Activated B cell treated with CpG ODN at 0.5 μM for 24 hours (primary cell): ENCODE measurements at regions not wholly inside any gene's neighbourhood (a gene's known extent, or its start where the extent isn't known, plus 50 kb on each side); places are given as distances from the start of the nearest gene placed in this dataset.

Experiments used
- ATAC-seq: fragments of 200-7000 bp; cut with Tn5 transposase; one replicate; pipeline ENCODE4 v1.10.0; 2021; ENCODE audit warnings: low read depth, mild to moderate bottlenecking, moderate library complexity
- CTCF ChIA-PET: fragments of 350-600 bp; sonication (Branson Sonifier 250); formaldehyde crosslinking; loops from one replicate; lab custom pipeline; 2021; ENCODE audit warnings: antibody characterized with exemption; lab: Charles Lee
- POLR2A ChIA-PET: fragments of 350-600 bp; sonication (Branson Sonifier 250); formaldehyde crosslinking; loops from one replicate; lab custom pipeline; 2021; ENCODE audit warnings: antibody characterized with exemption; lab: Charles Lee
- DNase-seq: peaks from one replicate; pipeline ENCODE4 v3.0.0; 2022
- H3K27ac Mint-ChIP-seq: one replicate; pipeline ENCODE4 v1.8.0; 2020; ENCODE audit warnings: mixed read lengths
- H3K27me3 Mint-ChIP-seq: one replicate; pipeline ENCODE4 v1.8.0; 2021; ENCODE audit warnings: mixed read lengths
- H3K36me3 Mint-ChIP-seq: one replicate; pipeline ENCODE4 v1.8.0; 2021; ENCODE audit warnings: low read depth, mixed read lengths
- H3K4me1 Mint-ChIP-seq: one replicate; pipeline ENCODE4 v1.8.0; 2021; ENCODE audit warnings: mixed read lengths
- H3K4me3 Mint-ChIP-seq: one replicate; pipeline ENCODE4 v1.8.0; 2020; ENCODE audit warnings: mild to moderate bottlenecking, mixed read lengths
- H3K9me3 Mint-ChIP-seq: one replicate; pipeline ENCODE4 v1.8.0; 2020; ENCODE audit warnings: mixed read lengths
- intact Hi-C: fragments of 100-400 bp; cut with micrococcal nuclease; formaldehyde crosslinking; loops from one replicate; pipeline ENCODE4 v1.15.1; 2024
- TF ChIP-seq, protein P1 (sequence below): fragments of 200-600 bp; IDR thresholded peaks from one replicate; pipeline ENCODE4 v1.8.0; 2022; ENCODE audit warnings: antibody characterized with exemption, mild to moderate bottlenecking

DNA sequence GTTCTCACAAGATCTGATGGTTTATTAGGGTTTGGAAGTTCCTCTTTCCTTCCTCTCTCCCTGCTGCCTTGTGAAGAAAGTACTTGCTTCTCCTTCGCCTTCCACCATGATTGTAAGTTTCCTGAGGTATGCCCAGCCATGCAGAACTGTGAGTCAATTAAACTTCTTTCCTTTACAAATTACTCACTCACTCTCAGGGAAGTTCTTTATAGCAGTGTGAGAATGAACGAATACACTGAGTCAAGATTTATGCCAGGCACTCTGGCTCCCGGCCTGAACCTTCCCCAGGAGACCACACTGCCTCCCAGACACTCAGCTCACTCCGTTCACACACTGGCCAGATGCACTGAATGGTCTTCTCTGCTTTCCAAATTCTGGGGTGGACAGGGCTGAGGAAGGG, 308.3 kb upstream of the AJAP1 start:
- H3K27ac Mint-ChIP-seq, result no peak overlapping the region
- DNase-seq (no peak), ATAC-seq (no peak)
- intact Hi-C loops, result no loop called here
- ChIA-PET POLR2A (no interaction called here), CTCF (no interaction called here)
- H3K4me3 Mint-ChIP-seq, result no peak overlapping the region
- no peaks in the 10 kb centered on the region for H3K4me1 Mint-ChIP-seq
- H3K36me3 Mint-ChIP-seq, result no peaks in the 10 kb centered on the region
- H3K27me3 Mint-ChIP-seq, result peaks cover 1% of the 10 kb centered on the region
- H3K9me3 Mint-ChIP-seq, result no peaks in the 10 kb centered on the region
- TF ChIP-seq, protein P1, sequence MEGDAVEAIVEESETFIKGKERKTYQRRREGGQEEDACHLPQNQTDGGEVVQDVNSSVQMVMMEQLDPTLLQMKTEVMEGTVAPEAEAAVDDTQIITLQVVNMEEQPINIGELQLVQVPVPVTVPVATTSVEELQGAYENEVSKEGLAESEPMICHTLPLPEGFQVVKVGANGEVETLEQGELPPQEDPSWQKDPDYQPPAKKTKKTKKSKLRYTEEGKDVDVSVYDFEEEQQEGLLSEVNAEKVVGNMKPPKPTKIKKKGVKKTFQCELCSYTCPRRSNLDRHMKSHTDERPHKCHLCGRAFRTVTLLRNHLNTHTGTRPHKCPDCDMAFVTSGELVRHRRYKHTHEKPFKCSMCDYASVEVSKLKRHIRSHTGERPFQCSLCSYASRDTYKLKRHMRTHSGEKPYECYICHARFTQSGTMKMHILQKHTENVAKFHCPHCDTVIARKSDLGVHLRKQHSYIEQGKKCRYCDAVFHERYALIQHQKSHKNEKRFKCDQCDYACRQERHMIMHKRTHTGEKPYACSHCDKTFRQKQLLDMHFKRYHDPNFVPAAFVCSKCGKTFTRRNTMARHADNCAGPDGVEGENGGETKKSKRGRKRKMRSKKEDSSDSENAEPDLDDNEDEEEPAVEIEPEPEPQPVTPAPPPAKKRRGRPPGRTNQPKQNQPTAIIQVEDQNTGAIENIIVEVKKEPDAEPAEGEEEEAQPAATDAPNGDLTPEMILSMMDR, result no peak

GRCh38 chr1:4351453-4351852, 303.0 kb upstream of the AJAP1 start:
- no peaks in the 10 kb centered on the region for H3K9me3 Mint-ChIP-seq
- POLR2A ChIA-PET, result no interaction called here
- CTCF ChIA-PET, result no interaction called here
- intact Hi-C loops, result no loop called here
- no peak overlapping the region for H3K4me3 Mint-ChIP-seq
- peaks cover 1% of the 10 kb centered on the region for H3K27me3 Mint-ChIP-seq
- no peak for DNase-seq
- TF ChIP-seq, protein P1, result no peak
- no peak for ATAC-seq
- H3K27ac Mint-ChIP-seq, result no peak overlapping the region
- H3K4me1 Mint-ChIP-seq, result no peaks in the 10 kb centered on the region
- no peaks in the 10 kb centered on the region for H3K36me3 Mint-ChIP-seq

DNA sequence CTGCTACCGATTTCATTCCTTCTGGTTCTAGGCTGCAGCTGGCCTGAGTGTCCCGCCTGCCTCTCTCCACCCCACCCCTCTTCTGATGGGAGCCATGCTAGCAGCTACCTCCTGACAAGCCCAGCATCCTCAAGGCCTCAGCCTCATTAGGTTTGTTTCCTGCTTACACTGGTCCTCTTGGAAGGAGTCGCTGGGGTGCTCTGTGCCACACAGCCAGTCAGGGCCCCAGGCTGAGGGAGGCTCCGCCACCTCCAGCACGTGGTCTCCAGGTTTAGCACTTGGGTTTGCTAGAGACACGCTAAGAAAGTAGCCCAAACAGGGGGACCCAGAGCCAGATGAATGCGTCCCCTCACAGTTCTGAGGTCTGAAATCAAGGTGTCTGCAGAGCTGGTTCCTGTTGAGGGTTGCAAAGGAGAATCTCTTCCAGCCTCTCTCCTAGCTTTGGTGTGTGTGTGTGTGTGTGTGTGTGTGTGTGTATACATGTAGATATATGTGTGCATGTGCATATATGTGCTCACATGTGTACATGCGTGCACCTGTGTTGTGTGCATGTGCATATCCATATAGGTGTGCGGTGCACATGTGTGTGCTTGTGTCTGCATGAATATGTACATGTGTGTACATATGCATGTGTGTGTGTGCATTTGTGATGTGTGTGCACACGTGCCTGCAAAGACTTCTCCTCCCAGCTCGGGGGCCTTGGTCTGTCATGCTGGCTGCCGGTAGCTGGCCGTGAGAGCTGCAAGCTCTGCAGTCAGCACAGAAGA, 301.1 kb upstream of the AJAP1 start:
- DNase-seq (no peak), ATAC-seq (no peak)
- POLR2A ChIA-PET, result no interaction called here
- TF ChIP-seq, protein P1, result no peak
- Mint-ChIP-seq H3K4me3 (no peak overlapping the region), H3K4me1 (no peaks in the 10 kb centered on the region), H3K36me3 (no peaks in the 10 kb centered on the region), H3K27me3 (peaks cover 1% of the 10 kb centered on the region), H3K27ac (no peak overlapping the region), H3K9me3 (no peaks in the 10 kb centered on the region)
- CTCF ChIA-PET, result no interaction called here
- intact Hi-C loops, result no loop called here

DNA sequence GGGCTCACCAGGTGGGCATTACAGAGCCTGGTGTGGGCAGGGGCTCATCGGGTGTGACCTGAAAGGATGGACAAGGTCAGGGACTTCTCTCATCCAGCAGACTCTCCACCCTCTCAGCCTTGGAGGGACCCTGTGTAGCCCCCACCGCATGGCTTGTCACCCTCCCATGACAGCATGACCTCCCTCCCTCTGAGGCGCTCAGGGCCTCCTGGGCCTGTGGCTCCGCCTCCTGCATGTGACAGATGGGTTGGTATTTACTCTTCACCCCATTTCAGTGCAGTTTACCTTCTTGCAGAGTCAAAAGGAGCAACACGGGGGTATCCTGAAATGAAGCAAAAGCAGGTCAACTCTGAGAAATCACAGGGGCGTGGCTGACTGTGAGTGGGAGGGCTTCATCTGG, 298.6 kb upstream of the AJAP1 start:
- CTCF ChIA-PET, result no interaction called here
- no peaks in the 10 kb centered on the region for H3K36me3 Mint-ChIP-seq
- intact Hi-C loops, result no loop called here

GRCh38 chr1:4362314-4363044, 291.9 kb upstream of the AJAP1 start:
- intact Hi-C loops, result no loop called here
- Mint-ChIP-seq H3K4me3 (no peak overlapping the region), H3K27me3 (no peaks in the 10 kb centered on the region), H3K4me1 (no peaks in the 10 kb centered on the region), H3K9me3 (peaks cover 6% of the 10 kb centered on the region), H3K36me3 (no peaks in the 10 kb centered on the region), H3K27ac (no peak overlapping the region)
- ATAC-seq (no peak), DNase-seq (no peak)
- TF ChIP-seq, protein P1, result no peak
- CTCF ChIA-PET, result no interaction called here
- POLR2A ChIA-PET, result no interaction called here

More for the DNA sequence above, 298.6 kb upstream of the AJAP1 start:
- Mint-ChIP-seq H3K27ac (no peak overlapping the region), H3K9me3 (no peaks in the 10 kb centered on the region), H3K4me1 (no peaks in the 10 kb centered on the region), H3K4me3 (no peak overlapping the region), H3K27me3 (no peaks in the 10 kb centered on the region)
- DNase-seq (no peak), ATAC-seq (no peak)
- TF ChIP-seq, protein P1, result no peak
- POLR2A ChIA-PET, result no interaction called here
